Ishikawa (cell line): ENCODE measurements at regions not wholly inside any gene's neighbourhood (a gene's known extent, or its start where the extent isn't known, plus 50 kb on each side); places are given as distances from the start of the nearest gene placed in this dataset.
A peak's percentile ranks its signal among the peaks of the same experiment; 100 is the strongest.

Source experiments
- CEBPB ChIP-seq: IDR thresholded peaks from 2 replicates; pipeline ENCODE4 v1.6.1; 2012
- CREB1 ChIP-seq: IDR thresholded peaks from 2 replicates; pipeline ENCODE4 v1.6.1; 2012; ENCODE audit warnings: low read depth
- EGR1 ChIP-seq: IDR thresholded peaks from 2 replicates; pipeline ENCODE4 v1.6.1; 2012
- EP300 ChIP-seq: IDR thresholded peaks from 2 replicates; pipeline ENCODE4 v1.6.1; 2012; ENCODE audit warnings: borderline replicate concordance
- FOXM1 ChIP-seq: IDR thresholded peaks from 2 replicates; pipeline ENCODE4 v1.6.1; 2012; ENCODE audit warnings: low read depth, borderline replicate concordance
- NFIC ChIP-seq: IDR thresholded peaks from 2 replicates; pipeline ENCODE4 v1.6.1; 2012
- RAD21 ChIP-seq: IDR thresholded peaks from 2 replicates; pipeline ENCODE4 v1.6.1; 2012; ENCODE audit warnings: low read depth
- TAF1 ChIP-seq: IDR thresholded peaks from 2 replicates; pipeline ENCODE4 v1.6.1; 2012; ENCODE audit warnings: low read depth, mild to moderate bottlenecking
- TCF12 ChIP-seq: IDR thresholded peaks from 2 replicates; pipeline ENCODE4 v1.6.1; 2012; ENCODE audit warnings: low read depth
- TEAD4 ChIP-seq: IDR thresholded peaks from 2 replicates; pipeline ENCODE4 v1.6.1; 2012
- YY1 ChIP-seq: IDR thresholded peaks from 2 replicates; pipeline ENCODE4 v1.6.1; 2012; ENCODE audit warnings: low read depth
- ZBTB7A ChIP-seq: IDR thresholded peaks from 2 replicates; pipeline ENCODE4 v1.6.1; 2012; ENCODE audit warnings: low read depth
- TF ChIP-seq, protein P1 (sequence below): IDR thresholded peaks from 2 replicates; pipeline ENCODE4 v1.6.1; 2012
- TF ChIP-seq, protein P2 (sequence below): IDR thresholded peaks from 2 replicates; pipeline ENCODE4 v1.6.1; 2012; ENCODE audit warnings: low read depth, mild to moderate bottlenecking
- TF ChIP-seq, protein P3 (sequence below): IDR thresholded peaks from 2 replicates; pipeline ENCODE4 v1.6.1; 2012

DNA sequence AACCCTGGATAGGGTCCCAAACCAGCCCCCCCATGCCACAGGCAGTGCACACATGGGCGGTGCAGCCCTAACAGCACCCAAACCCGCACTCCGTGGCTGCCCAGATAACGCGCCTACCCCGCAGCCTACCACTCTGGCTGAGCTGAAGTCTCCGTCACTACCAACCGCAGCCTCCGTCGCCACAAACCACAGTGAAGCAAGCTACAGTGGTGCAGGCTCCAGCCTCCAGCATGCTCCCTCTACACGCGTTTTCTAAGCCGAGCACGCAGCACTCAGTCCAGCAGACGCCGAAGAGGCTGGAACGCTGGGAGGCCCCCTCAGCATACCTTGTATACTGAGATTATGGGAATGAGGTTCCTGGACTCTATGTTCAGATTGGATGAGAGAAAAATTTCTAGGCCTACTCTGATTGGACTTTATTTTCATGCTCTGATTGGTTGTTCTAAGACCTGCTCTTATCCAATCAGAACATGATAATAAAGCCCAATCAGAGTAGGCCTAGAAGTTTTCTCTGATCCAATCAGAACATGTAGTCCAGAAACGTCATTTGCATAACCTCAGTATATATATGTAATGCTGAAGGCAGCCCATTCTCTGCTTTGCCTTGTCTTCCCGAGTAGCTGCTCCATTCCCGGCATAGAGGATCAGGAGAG is 56.7 kb upstream of the C1QTNF9B start:
- no peak for TF ChIP-seq TCF12
- TF ChIP-seq, protein P1, sequence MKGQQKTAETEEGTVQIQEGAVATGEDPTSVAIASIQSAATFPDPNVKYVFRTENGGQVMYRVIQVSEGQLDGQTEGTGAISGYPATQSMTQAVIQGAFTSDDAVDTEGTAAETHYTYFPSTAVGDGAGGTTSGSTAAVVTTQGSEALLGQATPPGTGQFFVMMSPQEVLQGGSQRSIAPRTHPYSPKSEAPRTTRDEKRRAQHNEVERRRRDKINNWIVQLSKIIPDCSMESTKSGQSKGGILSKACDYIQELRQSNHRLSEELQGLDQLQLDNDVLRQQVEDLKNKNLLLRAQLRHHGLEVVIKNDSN, result no peak
- TF ChIP-seq FOXM1, result no peak
- TF ChIP-seq, protein P2, sequence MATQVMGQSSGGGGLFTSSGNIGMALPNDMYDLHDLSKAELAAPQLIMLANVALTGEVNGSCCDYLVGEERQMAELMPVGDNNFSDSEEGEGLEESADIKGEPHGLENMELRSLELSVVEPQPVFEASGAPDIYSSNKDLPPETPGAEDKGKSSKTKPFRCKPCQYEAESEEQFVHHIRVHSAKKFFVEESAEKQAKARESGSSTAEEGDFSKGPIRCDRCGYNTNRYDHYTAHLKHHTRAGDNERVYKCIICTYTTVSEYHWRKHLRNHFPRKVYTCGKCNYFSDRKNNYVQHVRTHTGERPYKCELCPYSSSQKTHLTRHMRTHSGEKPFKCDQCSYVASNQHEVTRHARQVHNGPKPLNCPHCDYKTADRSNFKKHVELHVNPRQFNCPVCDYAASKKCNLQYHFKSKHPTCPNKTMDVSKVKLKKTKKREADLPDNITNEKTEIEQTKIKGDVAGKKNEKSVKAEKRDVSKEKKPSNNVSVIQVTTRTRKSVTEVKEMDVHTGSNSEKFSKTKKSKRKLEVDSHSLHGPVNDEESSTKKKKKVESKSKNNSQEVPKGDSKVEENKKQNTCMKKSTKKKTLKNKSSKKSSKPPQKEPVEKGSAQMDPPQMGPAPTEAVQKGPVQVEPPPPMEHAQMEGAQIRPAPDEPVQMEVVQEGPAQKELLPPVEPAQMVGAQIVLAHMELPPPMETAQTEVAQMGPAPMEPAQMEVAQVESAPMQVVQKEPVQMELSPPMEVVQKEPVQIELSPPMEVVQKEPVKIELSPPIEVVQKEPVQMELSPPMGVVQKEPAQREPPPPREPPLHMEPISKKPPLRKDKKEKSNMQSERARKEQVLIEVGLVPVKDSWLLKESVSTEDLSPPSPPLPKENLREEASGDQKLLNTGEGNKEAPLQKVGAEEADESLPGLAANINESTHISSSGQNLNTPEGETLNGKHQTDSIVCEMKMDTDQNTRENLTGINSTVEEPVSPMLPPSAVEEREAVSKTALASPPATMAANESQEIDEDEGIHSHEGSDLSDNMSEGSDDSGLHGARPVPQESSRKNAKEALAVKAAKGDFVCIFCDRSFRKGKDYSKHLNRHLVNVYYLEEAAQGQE, result no peak
- TF ChIP-seq EP300, result no peak
- TF ChIP-seq, protein P3, sequence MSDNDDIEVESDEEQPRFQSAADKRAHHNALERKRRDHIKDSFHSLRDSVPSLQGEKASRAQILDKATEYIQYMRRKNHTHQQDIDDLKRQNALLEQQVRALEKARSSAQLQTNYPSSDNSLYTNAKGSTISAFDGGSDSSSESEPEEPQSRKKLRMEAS, result no peak
- TF ChIP-seq CEBPB, result no peak
- TF ChIP-seq TAF1, result no peak
- TF ChIP-seq RAD21, result no peak
- TF ChIP-seq CREB1, result no peak
- no peak for TF ChIP-seq NFIC
- TF ChIP-seq ZBTB7A, result no peak
- no peak for TF ChIP-seq TEAD4
- TF ChIP-seq YY1, result no peak
- TF ChIP-seq EGR1, result no peak

DNA sequence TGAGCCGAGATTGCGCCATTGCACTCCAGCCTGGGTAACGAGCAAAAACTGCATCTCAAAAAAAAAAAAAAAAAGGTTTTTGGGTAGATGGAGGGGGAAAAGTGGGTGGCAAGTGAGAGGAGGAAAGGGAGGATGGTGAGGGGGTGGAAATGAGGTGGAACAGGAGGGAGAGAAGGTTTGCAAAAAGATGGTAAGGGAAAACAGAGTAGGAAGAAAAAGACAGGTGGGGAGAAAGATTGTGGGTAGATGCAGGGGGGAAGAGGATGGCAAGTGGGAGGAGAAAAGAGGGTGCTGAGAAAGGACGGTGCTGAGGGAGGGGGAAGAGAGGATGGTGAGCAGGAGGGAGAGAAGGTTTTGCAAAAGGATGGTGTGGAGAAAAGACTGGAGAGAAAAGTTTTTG is 57.8 kb upstream of the C1QTNF9B start:
- TF ChIP-seq CEBPB (no peak), FOXM1 (no peak), YY1 (no peak), NFIC (no peak), RAD21 (no peak), TEAD4 (no peak), EP300 (no peak), CREB1 (no peak), TAF1 (no peak), ZBTB7A (no peak), EGR1 (no peak), TCF12 (no peak)
- TF ChIP-seq, protein P1, result no peak
- TF ChIP-seq, protein P3, result no peak
- TF ChIP-seq, protein P2, result no peak

DNA sequence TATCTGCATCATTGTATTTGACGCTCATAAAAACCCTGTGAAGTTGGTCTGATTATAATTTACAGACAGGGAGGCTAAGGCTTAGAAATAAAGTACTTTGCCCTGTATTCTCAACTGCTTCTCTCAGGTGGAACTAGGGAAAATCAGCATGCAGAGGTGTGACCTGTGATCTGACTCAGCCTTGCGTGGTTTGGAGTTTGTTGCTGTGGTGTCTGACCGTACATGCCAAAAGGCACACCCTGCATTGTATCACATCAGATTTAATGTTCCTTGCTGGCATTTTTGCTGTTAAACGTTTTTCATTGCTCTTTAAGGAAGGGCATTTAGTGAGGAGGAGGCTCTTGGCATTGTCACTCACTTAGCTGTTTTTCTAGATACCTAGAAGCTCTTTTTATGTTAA is 58.8 kb upstream of the C1QTNF9B start:
- TF ChIP-seq RAD21 (no peak), TCF12 (no peak), YY1 (no peak), EP300 (peak; percentile 30; the same call in 1 of the 2 replicates)
- TF ChIP-seq, protein P3, result peak; percentile 47; the same call in 1 of the 2 replicates

DNA sequence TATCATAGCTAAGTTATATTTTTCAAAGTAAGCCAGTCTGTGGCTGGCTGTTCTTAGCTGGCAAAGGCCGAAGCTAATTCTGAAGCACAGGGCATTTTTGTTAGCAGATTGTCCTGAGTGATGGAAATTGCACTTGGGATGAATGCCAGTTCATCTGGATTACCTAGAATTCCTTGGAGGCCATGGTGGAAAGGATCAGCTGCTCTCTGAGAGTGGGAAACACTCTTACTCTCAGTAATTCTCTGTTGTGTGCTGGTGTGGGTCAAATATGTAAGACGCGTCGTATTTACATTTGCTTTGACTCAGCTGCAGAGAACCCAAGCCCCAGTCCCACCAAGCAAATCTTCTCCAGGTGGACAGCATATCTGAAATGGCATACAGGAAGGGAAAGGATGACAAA is 60.7 kb upstream of the C1QTNF9B start:
- TF ChIP-seq EP300 (no peak), YY1 (no peak), RAD21 (no peak), TAF1 (no peak), FOXM1 (no peak)
- TF ChIP-seq, protein P3, result no peak

DNA sequence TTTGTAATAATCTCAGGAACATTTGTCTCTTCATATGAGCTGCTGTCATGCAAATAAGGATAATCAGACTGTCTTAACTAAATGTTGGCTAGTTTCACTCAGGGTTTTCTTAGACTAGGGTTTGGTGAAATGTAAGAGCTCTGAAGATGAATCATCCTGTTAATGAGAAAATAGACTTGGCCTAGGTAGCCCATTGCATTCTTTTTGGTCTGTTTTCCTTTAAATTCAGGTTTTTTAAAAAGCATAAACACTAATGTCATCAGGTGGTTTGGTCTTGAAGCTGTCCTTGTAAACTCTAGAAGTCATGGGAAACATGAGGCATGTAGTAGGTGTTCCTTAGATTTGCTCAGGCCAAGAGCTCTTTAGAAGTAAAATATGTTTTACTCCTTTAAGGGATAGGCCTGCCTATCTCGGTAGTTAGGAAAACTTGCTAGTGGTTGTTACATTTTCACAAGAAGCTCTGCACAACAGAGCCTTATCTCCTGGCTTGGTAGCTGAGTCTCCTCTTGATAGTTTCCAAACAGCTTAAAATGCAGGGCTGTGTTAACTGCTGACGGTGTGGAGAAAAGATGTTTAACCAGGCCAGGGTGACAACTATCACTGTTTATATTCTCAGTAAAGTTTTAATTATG is 62.0 kb upstream of the C1QTNF9B start:
- TF ChIP-seq EGR1 (no peak), ZBTB7A (no peak), RAD21 (no peak), TCF12 (no peak), NFIC (no peak), CREB1 (no peak), FOXM1 (no peak), TAF1 (no peak), CEBPB (no peak), YY1 (no peak)
- TF ChIP-seq, protein P3, result no peak
- TF ChIP-seq, protein P1, result no peak
